SU-DHL-6 (cell line): ENCODE measurements at regions not wholly inside any gene's neighbourhood (a gene's known extent, or its start where the extent isn't known, plus 50 kb on each side); places are given as distances from the start of the nearest gene placed in this dataset.

Experiments used
- CTCF ChIP-seq: fragments of 200-600 bp; sonication (generic); IDR thresholded peaks from one replicate; pipeline ENCODE4 v1.5.1; 2017; ENCODE audit warnings: antibody characterized with exemption, mild to moderate bottlenecking, low read length, moderate library complexity; ENCODE audit not compliant: insufficient read depth, poor library complexity, severe bottlenecking
- EZH2phosphoT487 ChIP-seq: fragments of 200-600 bp; sonication (generic), shearing (Covaris generic); conservative IDR thresholded peaks from 2 replicates; pipeline ENCODE4 v1.6.1; 2018; ENCODE audit warnings: mild to moderate bottlenecking, antibody characterized with exemption, low read length, moderate library complexity, mixed read lengths

GRCh38 chr3:107098864-107099263 is 278.4 kb upstream of the CCDC54 start:
- TF ChIP-seq CTCF (no peak), EZH2phosphoT487 (no peak)
